K562 (cell line): ENCODE measurements at regions not wholly inside any gene's neighbourhood (a gene's known extent, or its start where the extent isn't known, plus 50 kb on each side); places are given as distances from the start of the nearest gene placed in this dataset.

Experiments
- ATAC-seq: fragments of 200-7000 bp; cut with Tn5 transposase; 3 replicates; pipeline ENCODE4 v1.9.1; 2020; ENCODE audit warnings: moderate library complexity
- BruUV-seq: library from RNA; stranded (reverse); fragments of 400-500 nt; replicated peaks from 2 replicates; lab custom pipeline; 2021; lab: Mats Ljungman, UMichigan
- CTCF ChIA-PET: fragments of 300-600 bp; formaldehyde crosslinking; extraction: SDS; loops from one replicate; lab custom pipeline; 2021; ENCODE audit warnings: low intra/inter-chr PET ratio; lab: Yijun Ruan, JAX
- POLR2A ChIA-PET: fragments of 300-600, 350-650 bp; sonication (Branson Sonifier 250); formaldehyde crosslinking; extraction: SDS; loops from one replicate; lab custom pipeline; 2021; ENCODE audit warnings: antibody characterized with exemption, inconsistent platforms; lab: Yijun Ruan, JAX
- DNase-seq, 4 experiments: peaks; one replicate each; pipeline versions ENCODE4 v3.0.0 to v3.0.0-alpha.2; 2011 to 2018; ENCODE audit warnings: low spot score in 3 of 4, mixed read lengths in 3 of 4; ENCODE audit errors: extremely low read depth in 1 of 4
- FAIRE-seq: peaks from 2 replicates; lab custom pipeline; 2011; peaks lifted over from hg19 to GRCh38; lab: Jason Lieb, UNC
- H2AFZ ChIP-seq: 2 replicates; pipeline ENCODE4 v1.6.0; 2011; ENCODE audit warnings: low read depth, low read length, control low read depth, inconsistent platforms
- H3K27ac ChIP-seq: fragments of 200-600 bp; 3 replicates; pipeline ENCODE4 v1.8.0; 2011; ENCODE audit warnings: low read depth, mild to moderate bottlenecking, control low read depth, inconsistent platforms, low read length, moderate library complexity, mixed read lengths; ENCODE audit errors: extremely low read depth
- H3K27me3 ChIP-seq, 2 experiments: fragments of 300-600 bp in 1 of 2; 2 replicates in 1 of 2; 3 replicates in 1 of 2; pipeline versions ENCODE4 v1.6.0 to v1.8.0; 2011; ENCODE audit warnings: inconsistent platforms in 2 of 2, low read length in 2 of 2, mild to moderate bottlenecking in 1 of 2, mixed read lengths in 1 of 2, moderate library complexity in 1 of 2; ENCODE audit not compliant: control insufficient read depth in 2 of 2, insufficient read depth in 2 of 2
- H3K36me3 ChIP-seq: fragments of 300-600 bp; 3 replicates; pipeline ENCODE4 v1.8.0; 2011; ENCODE audit warnings: mild to moderate bottlenecking, low read length, inconsistent platforms; ENCODE audit not compliant: control insufficient read depth, insufficient read depth
- H3K4me1 ChIP-seq, 2 experiments: fragments of 200-600 bp in 1 of 2; replicated peaks in 1 of 2; 2 replicates in 1 of 2; 3 replicates in 1 of 2; pipeline versions ENCODE4 v1.5.1 to v1.8.0; 2011; ENCODE audit warnings: inconsistent platforms in 2 of 2, low read length in 2 of 2, mild to moderate bottlenecking in 1 of 2, mixed read lengths in 1 of 2, moderate library complexity in 1 of 2; ENCODE audit not compliant: control insufficient read depth in 2 of 2, insufficient read depth in 2 of 2
- H3K4me2 ChIP-seq: 2 replicates; pipeline ENCODE4 v1.6.1; 2011; ENCODE audit warnings: low read length, control low read depth, inconsistent platforms, mixed read lengths; ENCODE audit not compliant: insufficient read depth
- H3K4me3 ChIP-seq: fragments of 200-600 bp; sonication (generic), shearing (Covaris generic); 2 replicates; pipeline ENCODE4 v1.5.1; 2016; ENCODE audit warnings: control low read depth, inconsistent platforms
- H3K79me2 ChIP-seq: fragments of 200-600 bp; 3 replicates; pipeline ENCODE4 v1.8.0; 2011; ENCODE audit warnings: low read length, inconsistent platforms; ENCODE audit not compliant: control insufficient read depth, insufficient read depth
- H3K9ac ChIP-seq, 2 experiments: 2 replicates each; pipeline versions ENCODE4 v1.6.0 to v1.6.1; 2011; ENCODE audit warnings: low read depth in 2 of 2, low read length in 2 of 2, control low read depth in 1 of 2, inconsistent platforms in 1 of 2, mild to moderate bottlenecking in 1 of 2, mixed read lengths in 1 of 2; ENCODE audit not compliant: insufficient read depth in 1 of 2
- H3K9me1 ChIP-seq: one replicate; pipeline ENCODE4 v1.6.0; 2011; ENCODE audit warnings: inconsistent platforms, mild to moderate bottlenecking, low read length, moderate library complexity; ENCODE audit not compliant: control insufficient read depth, insufficient read depth
- H3K9me3 ChIP-seq: replicated peaks from 2 replicates; pipeline ENCODE4 v1.5.1; 2011; ENCODE audit warnings: low read depth, low read length, inconsistent platforms; ENCODE audit not compliant: control insufficient read depth, insufficient read depth
- H4K20me1 ChIP-seq: replicated peaks from 2 replicates; pipeline ENCODE4 v1.6.1; 2011; ENCODE audit warnings: low read length, inconsistent platforms, mixed read lengths; ENCODE audit not compliant: control insufficient read depth, insufficient read depth
- CBX2 ChIP-seq: fragments of 200-600 bp; sonication (generic); IDR thresholded peaks from one replicate; pipeline ENCODE4 v1.6.1; 2012; ENCODE audit warnings: mild to moderate bottlenecking, low read length, inconsistent platforms; ENCODE audit not compliant: insufficient read depth, poor library complexity, severe bottlenecking
- EGR1 ChIP-seq: fragments of 450-650 bp; conservative IDR thresholded peaks from 2 replicates; pipeline ENCODE4 v1.6.1; 2017; ENCODE audit warnings: mild to moderate bottlenecking
- FOXA3 ChIP-seq, 2 experiments: fragments of 450-650 bp in 1 of 2; sonication (generic) in 1 of 2; formaldehyde crosslinking; IDR thresholded peaks in 1 of 2; conservative IDR thresholded peaks in 1 of 2; 2 replicates each; pipeline versions ENCODE4 v1.4.0 to v1.8.0; 2020 to 2022; ENCODE audit warnings: mild to moderate bottlenecking in 2 of 2, missing genetic modification reagents in 1 of 2
- GATAD2B ChIP-seq: fragments of 450-650 bp; IDR thresholded peaks from 2 replicates; pipeline ENCODE4 v1.6.1; 2017; ENCODE audit warnings: mild to moderate bottlenecking, borderline replicate concordance
- IRF1 ChIP-seq: sonication (generic); formaldehyde crosslinking; IDR thresholded peaks from 2 replicates; pipeline ENCODE4 v1.8.0; 2022; ENCODE audit warnings: missing genetic modification reagents, mild to moderate bottlenecking, borderline replicate concordance
- MAFF ChIP-seq: IDR thresholded peaks from 2 replicates; pipeline ENCODE4 v1.6.1; 2012; ENCODE audit warnings: low read length, improper control_type of control experiment
- MBD2 ChIP-seq: sonication (generic); IDR thresholded peaks from 2 replicates; pipeline ENCODE4 v1.6.1; 2016; ENCODE audit warnings: low read depth, borderline replicate concordance
- POLR2G ChIP-seq: fragments of 200-400 bp; formaldehyde crosslinking; IDR thresholded peaks from 2 replicates; pipeline ENCODE4 v1.6.1; 2017; ENCODE audit warnings: low read depth, mild to moderate bottlenecking, antibody characterized with exemption, low read length, moderate library complexity
- POLR3G ChIP-seq: IDR thresholded peaks from 2 replicates; pipeline ENCODE4 v1.6.1; 2011; ENCODE audit not compliant: insufficient read length, insufficient replicate concordance; ENCODE audit errors: extremely low read depth
- RB1 ChIP-seq: fragments of 450-650 bp; IDR thresholded peaks from 2 replicates; pipeline ENCODE4 v1.6.1; 2017; ENCODE audit warnings: low read depth, mild to moderate bottlenecking
- STAT5B ChIP-seq: fragments of 250-450 bp; sonication (Bioruptor Pico); IDR thresholded peaks from 2 replicates; pipeline ENCODE4 v1.8.0; 2021; ENCODE audit warnings: mild to moderate bottlenecking, inconsistent platforms
- ZNF146 ChIP-seq: IDR thresholded peaks from one replicate; pipeline ENCODE4 v1.6.1; 2018; ENCODE audit warnings: missing compliant biosample characterization; ENCODE audit not compliant: unreplicated experiment
- ZNF174 ChIP-seq: fragments of 250-450 bp; sonication (Bioruptor Pico); IDR thresholded peaks from 2 replicates; pipeline ENCODE4 v1.4.0; 2020; ENCODE audit warnings: mild to moderate bottlenecking
- ZNF217 ChIP-seq: sonication (generic); formaldehyde crosslinking; IDR thresholded peaks from 2 replicates; pipeline ENCODE4 v1.8.0; 2022; ENCODE audit warnings: mild to moderate bottlenecking, missing genetic modification reagents
- WGBS: fragments of 100-300 bp; shearing (Covaris generic); methylation state at CpG from one replicate; pipeline ENCODE4 v1.1.6; 2016; ENCODE audit warnings: low coverage, mixed read lengths; ENCODE audit not compliant: insufficient coverage; ENCODE audit errors: missing lambda C conversion rate; 5-methylcytosine and 5-hydroxymethylcytosine counted together
- in situ Hi-C: fragments of 300-500 bp; cut with MboI; formaldehyde crosslinking; loops from 4 replicates; pipeline ENCODE4 v1.15.0; 2018; ENCODE audit warnings: inconsistent platforms, mixed read lengths
- intact Hi-C: fragments of 100-400 bp; cut with micrococcal nuclease; formaldehyde crosslinking; loops from 2 replicates; pipeline ENCODE4 v1.14.2; 2022
- TF ChIP-seq, protein P1 (sequence below), 2 experiments: fragments of 450-650 bp in 1 of 2; IDR thresholded peaks; 2 replicates each; pipeline ENCODE4 v1.6.1; 2011 to 2017; ENCODE audit warnings: low read depth in 2 of 2, antibody characterized with exemption in 1 of 2, borderline replicate concordance in 1 of 2, low read length in 1 of 2, mild to moderate bottlenecking in 1 of 2, mixed read lengths in 1 of 2; ENCODE audit not compliant: control insufficient read depth in 1 of 2
- TF ChIP-seq, protein P2 (sequence below): fragments of 250-450 bp; sonication (Bioruptor Pico); IDR thresholded peaks from 2 replicates; pipeline ENCODE4 v1.5.0; 2021; ENCODE audit warnings: mild to moderate bottlenecking, moderate library complexity

DNA sequence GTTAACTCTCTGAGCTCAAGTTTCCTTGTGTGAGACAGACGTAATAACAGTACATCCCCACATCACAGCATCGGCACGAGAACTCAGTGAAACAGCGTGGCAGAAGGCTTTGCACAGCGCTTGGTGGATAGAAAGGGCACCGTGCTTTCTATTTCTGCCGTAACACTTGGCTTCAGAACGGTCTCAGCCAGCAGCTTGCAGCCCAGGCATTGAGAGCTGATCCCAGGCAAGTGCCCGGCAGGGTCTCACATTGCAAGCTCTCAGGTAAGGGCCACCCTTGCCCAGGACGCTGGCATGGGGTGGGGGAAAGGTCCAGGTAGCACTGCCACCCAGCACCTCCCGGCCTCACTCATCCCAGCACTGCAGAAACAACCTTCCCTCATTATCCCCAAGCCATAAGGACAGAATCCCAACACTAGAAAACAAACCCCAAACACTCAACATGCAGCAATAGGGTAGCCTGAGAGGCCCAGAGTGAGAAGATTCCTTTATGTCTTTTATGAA is 70.5 kb upstream of the ITGA11 start:
- CTCF ChIA-PET, result no interaction called here
- TF ChIP-seq POLR2G (no peak), POLR3G (no peak), IRF1 (CRISPR knock-in tag) (no peak), ZNF217 (CRISPR knock-in tag) (no peak), GATAD2B (no peak), MAFF (no peak), RB1 (no peak), ZNF174 (CRISPR knock-in tag) (no peak), EGR1 (no peak), FOXA3 (CRISPR knock-in tag; conservative IDR thresholded peaks at IDR 0.05 in 1 of 2, IDR thresholded peaks at IDR 0.05 in 1 of 2) (no peak), ZNF146 (CRISPR knock-in tag) (no peak), CBX2 (no peak), STAT5B (CRISPR knock-in tag) (no peak), MBD2 (no peak)
- TF ChIP-seq, protein P1, sequence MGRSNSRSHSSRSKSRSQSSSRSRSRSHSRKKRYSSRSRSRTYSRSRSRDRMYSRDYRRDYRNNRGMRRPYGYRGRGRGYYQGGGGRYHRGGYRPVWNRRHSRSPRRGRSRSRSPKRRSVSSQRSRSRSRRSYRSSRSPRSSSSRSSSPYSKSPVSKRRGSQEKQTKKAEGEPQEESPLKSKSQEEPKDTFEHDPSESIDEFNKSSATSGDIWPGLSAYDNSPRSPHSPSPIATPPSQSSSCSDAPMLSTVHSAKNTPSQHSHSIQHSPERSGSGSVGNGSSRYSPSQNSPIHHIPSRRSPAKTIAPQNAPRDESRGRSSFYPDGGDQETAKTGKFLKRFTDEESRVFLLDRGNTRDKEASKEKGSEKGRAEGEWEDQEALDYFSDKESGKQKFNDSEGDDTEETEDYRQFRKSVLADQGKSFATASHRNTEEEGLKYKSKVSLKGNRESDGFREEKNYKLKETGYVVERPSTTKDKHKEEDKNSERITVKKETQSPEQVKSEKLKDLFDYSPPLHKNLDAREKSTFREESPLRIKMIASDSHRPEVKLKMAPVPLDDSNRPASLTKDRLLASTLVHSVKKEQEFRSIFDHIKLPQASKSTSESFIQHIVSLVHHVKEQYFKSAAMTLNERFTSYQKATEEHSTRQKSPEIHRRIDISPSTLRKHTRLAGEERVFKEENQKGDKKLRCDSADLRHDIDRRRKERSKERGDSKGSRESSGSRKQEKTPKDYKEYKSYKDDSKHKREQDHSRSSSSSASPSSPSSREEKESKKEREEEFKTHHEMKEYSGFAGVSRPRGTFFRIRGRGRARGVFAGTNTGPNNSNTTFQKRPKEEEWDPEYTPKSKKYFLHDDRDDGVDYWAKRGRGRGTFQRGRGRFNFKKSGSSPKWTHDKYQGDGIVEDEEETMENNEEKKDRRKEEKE (IDR thresholded peaks at IDR 0.05; ENCODE audit: borderline replicate concordance in 1 of 2, control insufficient read depth in 1 of 2, low read depth in 2 of 2, low read length in 1 of 2), result no peak
- TF ChIP-seq, protein P2, sequence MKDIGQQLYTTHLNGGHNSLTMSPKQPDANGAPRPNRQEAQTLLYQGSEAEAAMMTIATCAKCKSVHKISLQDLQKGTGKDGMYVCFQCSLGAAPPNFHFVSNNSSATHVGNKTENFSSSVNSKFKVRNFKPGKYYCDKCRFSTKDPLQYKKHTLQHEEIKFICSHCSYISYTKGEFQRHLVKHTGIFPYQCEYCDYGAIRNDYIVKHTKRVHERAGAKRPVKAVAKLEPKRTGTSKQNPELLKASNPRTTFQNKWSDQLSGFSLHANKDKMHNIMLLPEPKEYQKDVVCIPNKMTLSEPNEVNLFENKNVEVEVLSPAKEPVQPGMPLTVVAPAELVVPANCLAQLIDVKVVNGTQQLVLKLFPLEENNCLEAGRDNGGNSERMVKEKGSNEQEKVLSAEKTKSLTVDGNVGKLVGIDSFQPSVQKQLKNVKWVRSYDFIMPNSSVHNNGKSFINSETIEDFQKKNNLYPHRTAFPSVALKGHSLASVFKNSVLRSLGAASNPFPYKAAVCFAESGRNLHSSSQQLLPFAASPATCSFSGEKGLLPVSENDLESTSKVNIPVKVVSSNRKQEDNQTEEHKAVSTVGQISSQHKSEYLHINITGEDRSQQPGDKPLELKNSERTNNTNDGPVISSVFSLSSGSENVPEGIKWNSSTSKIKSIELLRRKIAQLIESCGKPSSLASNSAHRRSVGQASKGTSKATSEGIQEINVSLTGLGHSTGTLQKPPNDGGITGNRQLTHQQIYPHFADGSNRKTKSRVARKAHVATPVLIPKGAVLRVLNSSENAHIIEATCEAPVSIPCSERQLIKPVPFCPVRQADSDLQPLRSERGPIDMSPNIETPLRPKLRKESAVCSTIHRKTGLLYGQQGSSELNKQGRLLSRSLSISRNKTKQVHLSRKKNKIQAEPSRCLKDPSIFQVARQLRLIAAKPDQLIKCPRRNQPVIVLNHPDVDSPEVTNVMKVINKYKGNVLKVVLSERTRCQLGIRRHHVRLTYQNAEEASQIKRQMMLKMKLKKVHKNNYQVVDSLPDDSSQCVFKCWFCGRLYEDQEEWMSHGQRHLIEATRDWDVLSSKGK (CRISPR knock-in tag), result no peak

More for the DNA sequence above, 70.5 kb upstream of the ITGA11 start:
- intact Hi-C loops (no loop called here), in situ Hi-C loops (no loop called here)
- Histone ChIP-seq H3K9me3 (no peaks in the 10 kb centered on the region), H4K20me1 (no peaks in the 10 kb centered on the region), H3K9me1 (no peaks in the 10 kb centered on the region), H3K4me2 (no peak overlapping the region), H3K36me3 (no peaks in the 10 kb centered on the region), H3K4me1 (no peaks in the 10 kb centered on the region; a peak in 1 of 5 replicates), H3K27me3 (peaks cover 16 to 51% of the 10 kb centered on the region in 2 experiments; a peak in 4 of 5 replicates), H3K27ac (no peak overlapping the region), H3K4me3 (no peak overlapping the region), H3K9ac (no peak overlapping the region), H2AFZ (no peak overlapping the region), H3K79me2 (no peaks in the 10 kb centered on the region)
- WGBS, result 0% methylated on average over 11 of the region's 11 CpGs
- POLR2A ChIA-PET, result interaction anchor here (0.8 kb wide), 1 partner anchor 91 kb away, joined by 3 read pairs; no protein-coding TSS in a partner anchor
- FAIRE-seq (no peak), DNase-seq (no peak), ATAC-seq (no peak)
- BruUV-seq, result no TSS peak
